Activated CD8-positive, alpha-beta memory T cell treated with anti-CD3 and anti-CD28 coated beads for 1 hour (primary cell): ENCODE measurements at regions not wholly inside any gene's neighbourhood (a gene's known extent, or its start where the extent isn't known, plus 50 kb on each side); places are given as distances from the start of the nearest gene placed in this dataset.

Experiments used
- DNase-seq, 2 donors: peaks; one replicate each; pipeline ENCODE4 v3.0.0-alpha.2; 2020; ENCODE audit warnings: low read depth in 1 of 2; ENCODE audit errors: extremely low read depth in 1 of 2

GRCh38 chr13:76754414-76754813, 131.8 kb downstream of the KCTD12 start:
- DNase-seq: no peak

GRCh38 chr13:76751278-76751677, 134.9 kb downstream of the KCTD12 start:
- no peak for DNase-seq

GRCh38 chr13:76750126-76750525, 136.1 kb downstream of the KCTD12 start:
- DNase-seq: no peak

GRCh38 chr13:76745261-76746200, 140.7 kb downstream of the KCTD12 start:
- no peak for DNase-seq

DNA sequence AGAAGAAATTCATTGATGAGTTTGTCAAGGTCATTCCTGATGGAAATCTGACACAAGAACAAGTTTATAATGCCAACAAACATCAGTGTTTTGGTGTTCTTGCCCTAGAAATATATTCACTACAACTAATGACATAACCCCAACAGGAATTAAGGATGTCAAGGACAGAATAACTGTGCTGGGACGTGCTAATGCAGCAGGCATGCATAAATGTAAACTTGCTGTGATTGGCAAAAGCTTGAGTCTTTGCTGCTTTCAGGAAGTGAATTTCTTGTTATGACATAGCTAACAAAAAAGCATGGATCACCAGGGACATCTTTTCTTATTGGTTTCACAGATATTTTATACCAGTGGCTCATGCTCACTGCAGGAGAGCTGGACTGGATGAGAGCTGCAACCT, 144.6 kb downstream of the KCTD12 start:
- DNase-seq: no peak

DNA sequence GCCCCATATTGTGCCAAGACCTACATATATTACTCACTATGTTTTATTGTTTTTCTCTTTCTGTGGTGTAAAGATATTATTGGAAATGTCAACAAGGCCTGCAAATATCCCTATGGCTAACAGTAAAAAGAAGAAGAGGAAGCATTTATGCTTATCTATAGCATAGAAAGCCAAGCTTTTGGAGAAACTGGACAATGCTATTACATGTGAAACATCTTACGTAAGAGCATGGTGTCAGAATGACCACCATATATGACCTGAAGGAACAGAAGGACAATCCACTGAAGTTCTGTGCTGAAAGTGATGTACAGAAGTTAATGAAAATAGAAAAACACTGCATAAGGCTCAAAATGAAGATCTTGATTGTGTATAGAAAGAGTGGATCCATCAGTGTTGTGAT, 145.2 kb downstream of the KCTD12 start:
- no peak for DNase-seq

GRCh38 chr13:76738616-76739015, 147.6 kb downstream of the KCTD12 start:
- DNase-seq: no peak

- no peak for DNase-seq
Measured at GRCh38 chr13:76737526-76737925, 148.7 kb downstream of the KCTD12 start.

DNA sequence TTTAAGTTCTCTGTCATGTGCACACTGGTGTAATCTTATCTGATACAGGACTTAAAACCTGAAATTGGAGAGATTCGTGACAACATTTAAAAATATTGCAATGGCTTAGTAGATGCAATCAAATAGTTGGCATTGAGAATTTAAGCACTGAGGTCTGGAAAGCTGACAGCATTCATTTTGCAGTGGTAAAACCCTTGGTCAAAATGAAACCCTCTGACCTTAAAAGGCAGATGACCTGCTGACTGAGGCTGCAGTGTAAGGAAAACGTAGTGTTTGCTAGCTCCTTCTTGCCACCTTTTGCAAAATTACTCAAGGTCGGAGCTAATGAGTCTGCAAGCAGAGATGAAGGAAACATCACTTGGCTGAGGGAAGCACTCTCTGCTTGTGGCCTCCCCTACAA, 150.6 kb downstream of the KCTD12 start:
- no peak for DNase-seq

DNA sequence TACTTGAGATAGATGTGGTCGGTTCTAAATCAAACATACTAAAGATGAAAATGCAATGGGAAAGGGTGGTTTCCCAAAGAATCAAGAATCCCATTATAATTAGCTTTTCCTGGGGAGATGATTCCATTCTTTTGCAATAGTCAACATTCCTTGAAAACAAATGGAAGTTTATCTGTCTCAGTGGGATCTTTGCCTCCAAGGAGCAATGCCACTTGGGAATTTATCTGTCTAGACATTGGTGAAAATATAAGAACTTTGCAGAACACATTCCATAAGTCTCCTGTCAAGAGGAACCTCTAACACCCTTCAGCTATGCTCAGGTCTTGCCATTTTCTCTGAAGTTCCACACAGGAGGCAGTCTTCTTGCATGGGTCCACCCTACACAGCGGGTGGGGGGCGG, 152.5 kb downstream of the KCTD12 start:
- no peak for DNase-seq

DNA sequence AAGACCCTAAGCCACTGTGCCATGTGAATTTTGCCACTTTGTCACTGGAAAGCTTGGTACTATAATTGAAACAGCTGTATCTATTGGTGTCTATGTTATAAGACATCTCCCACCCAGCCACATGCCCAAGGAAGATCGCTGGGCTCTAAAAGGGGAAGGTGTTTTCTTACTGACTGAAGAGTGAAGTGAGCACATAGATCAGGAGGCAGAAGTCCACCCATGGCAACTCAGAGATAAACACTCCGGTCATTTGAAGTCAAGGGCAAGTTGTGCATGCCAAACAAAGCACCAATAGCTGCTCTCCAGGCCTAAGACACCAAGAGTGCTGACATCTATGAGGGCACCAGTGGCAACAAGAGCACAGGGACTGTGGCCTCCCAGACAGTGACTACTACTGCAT, 153.8 kb downstream of the KCTD12 start:
- DNase-seq: no peak

- DNase-seq: no peak
Measured at GRCh38 chr13:76730220-76730619, 156.0 kb downstream of the KCTD12 start.

DNA sequence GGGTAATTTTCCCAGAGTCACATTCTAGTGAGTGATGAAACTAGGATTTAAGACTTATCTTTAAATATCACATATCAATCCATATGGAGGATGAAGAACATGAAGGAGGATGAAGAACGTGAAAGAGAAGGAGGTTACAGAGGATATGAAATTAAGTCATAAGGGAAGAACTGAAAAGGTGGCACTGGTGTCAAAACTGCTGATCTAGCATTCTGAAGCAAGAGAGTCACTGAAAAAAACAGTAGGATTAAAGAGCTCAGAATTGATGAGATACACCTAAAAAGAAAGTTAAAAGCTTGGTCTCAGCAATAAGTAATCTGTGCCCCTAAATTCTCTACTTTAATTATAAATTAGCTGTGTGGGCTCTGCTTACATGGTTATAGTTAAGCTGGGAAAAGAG, 156.5 kb downstream of the KCTD12 start:
- no peak for DNase-seq

DNA sequence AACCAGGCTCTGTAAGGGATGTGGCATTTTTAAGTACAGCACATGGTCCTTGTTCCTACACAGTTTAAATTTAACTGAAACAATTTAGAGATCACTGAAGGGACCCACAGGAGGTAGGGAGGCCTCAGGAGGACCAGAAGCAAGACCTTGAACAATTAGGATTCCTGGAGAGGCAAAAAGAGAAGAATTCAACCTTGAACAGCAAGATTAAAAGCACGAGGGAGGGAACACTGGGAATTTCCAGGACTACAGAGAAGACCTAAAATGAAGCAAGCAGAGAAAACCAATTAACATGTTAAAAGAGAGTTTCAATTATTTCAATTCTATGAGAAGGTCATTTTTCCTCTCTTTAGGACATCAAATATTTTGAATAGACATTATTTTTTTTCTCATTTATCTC, 160.3 kb downstream of the KCTD12 start:
- no peak for DNase-seq

- DNase-seq: no peak
Measured at GRCh38 chr13:76725211-76725610, 161.0 kb downstream of the KCTD12 start.

DNA sequence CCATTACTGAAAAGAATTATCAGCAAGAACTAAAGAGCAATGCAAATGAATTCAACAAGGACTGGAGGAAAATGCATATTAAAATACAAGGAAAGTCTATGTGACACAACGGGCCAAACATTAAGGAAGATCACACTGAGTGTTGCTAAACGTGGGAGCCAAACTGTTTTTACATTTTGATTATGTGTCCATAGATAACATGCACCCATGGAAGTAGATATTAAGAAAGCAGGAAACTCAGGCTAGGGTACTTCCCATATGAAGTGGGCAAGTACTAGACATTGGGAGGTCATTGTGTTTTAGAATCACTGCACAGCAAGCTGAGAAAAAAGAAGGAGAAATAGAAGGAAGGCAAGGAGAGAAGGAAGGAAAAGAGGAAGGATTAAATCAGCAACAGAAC, 161.8 kb downstream of the KCTD12 start:
- no peak for DNase-seq

GRCh38 chr13:76723551-76724232, 162.5 kb downstream of the KCTD12 start:
- DNase-seq: no peak

GRCh38 chr13:76722782-76723181, 163.4 kb downstream of the KCTD12 start:
- no peak for DNase-seq

DNA sequence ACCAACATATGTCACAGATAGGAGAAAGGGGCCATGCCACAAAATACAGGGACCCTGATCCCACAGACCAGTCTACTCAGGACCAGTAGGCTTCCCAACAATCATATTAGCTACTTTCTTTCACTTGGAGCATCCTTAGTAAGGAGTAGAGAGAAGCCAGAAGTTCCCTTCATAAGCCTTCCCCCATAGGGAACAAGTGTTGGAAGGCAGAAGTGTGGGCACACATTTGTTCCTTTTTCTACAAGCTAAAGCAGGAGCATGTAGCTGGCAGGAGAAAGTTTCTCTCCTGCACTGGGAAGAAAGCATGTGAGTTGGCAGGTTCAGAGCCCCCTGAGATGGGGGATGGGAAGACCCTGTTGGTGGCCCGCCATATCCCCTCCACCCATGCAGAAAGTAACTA, 165.4 kb downstream of the KCTD12 start:
- DNase-seq: no peak

- DNase-seq: no peak
Measured at GRCh38 chr13:76720416-76720815, 165.8 kb downstream of the KCTD12 start.

DNA sequence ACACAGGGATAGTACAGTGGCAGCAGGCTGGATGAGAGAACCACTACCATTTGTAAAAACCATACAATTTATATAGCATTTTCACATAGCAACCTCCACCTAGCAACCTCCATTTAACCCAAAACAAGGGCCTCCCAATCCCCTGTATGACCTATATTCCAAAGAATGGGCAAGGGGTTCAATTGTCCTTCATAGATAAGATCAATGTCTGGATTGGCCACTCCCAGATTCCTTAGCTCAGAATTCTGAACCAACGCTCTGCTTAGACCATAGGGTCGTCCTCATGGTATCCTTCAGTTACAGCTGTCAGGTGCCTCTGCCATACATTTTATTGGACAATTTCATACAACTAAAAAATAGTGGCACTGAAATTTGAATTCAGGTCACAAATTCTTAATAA, 166.2 kb downstream of the KCTD12 start:
- DNase-seq: no peak

GRCh38 chr13:76717092-76717491, 169.1 kb downstream of the KCTD12 start:
- no peak for DNase-seq
